Neural progenitor cell (in vitro differentiated cells): ENCODE measurements at regions not wholly inside any gene's neighbourhood (a gene's known extent, or its start where the extent isn't known, plus 50 kb on each side); places are given as distances from the start of the nearest gene placed in this dataset.
"Not testable (repeated sequence)": the region's sequence is repeated elsewhere in the genome, so short reads cannot be mapped to it uniquely, and the experiment has no call there.

Experiments
- DNase-seq: peaks from one replicate; pipeline ENCODE4 v3.0.0-alpha.2; 2016; ENCODE audit warnings: low spot score
- H2AFZ ChIP-seq: fragments of 200-600 bp; sonication (generic); replicated peaks from 2 replicates; pipeline ENCODE4 v1.6.1; 2016; ENCODE audit warnings: antibody characterized with exemption
- H3F3A ChIP-seq: fragments of 200-600 bp; sonication (generic); 2 replicates; pipeline ENCODE4 v1.6.1; 2016; ENCODE audit warnings: antibody characterized with exemption, low read depth
- H3K27ac ChIP-seq: fragments of 200-600 bp; sonication (generic); 2 replicates; pipeline ENCODE4 v1.5.1; 2016; ENCODE audit warnings: mild to moderate bottlenecking
- H3K27me3 ChIP-seq: fragments of 200-600 bp; sonication (generic); 2 replicates; pipeline ENCODE4 v1.6.1; 2016; ENCODE audit warnings: mild to moderate bottlenecking, moderate library complexity
- H3K36me3 ChIP-seq: fragments of 200-600 bp; sonication (generic); 2 replicates; pipeline ENCODE4 v1.5.1; 2016
- H3K4me1 ChIP-seq: fragments of 200-600 bp; sonication (generic); 2 replicates; pipeline ENCODE4 v1.6.1; 2016; ENCODE audit warnings: mixed run types
- H3K4me2 ChIP-seq: fragments of 200-600 bp; sonication (generic); 2 replicates; pipeline ENCODE4 v1.6.1; 2016
- H3K4me3 ChIP-seq: fragments of 200-600 bp; sonication (generic); 2 replicates; pipeline ENCODE4 v1.5.1; 2016
- H3K79me2 ChIP-seq: fragments of 200-600 bp; sonication (generic); 2 replicates; pipeline ENCODE4 v1.6.1; 2016; ENCODE audit warnings: low read depth
- H3K9ac ChIP-seq: fragments of 200-600 bp; sonication (generic); 2 replicates; pipeline ENCODE4 v1.6.1; 2016
- H3K9me3 ChIP-seq: fragments of 200-600 bp; sonication (generic); 2 replicates; pipeline ENCODE4 v1.5.1; 2016; ENCODE audit warnings: low read depth
- H4K20me1 ChIP-seq: fragments of 200-600 bp; sonication (generic); 2 replicates; pipeline ENCODE4 v1.6.1; 2016; ENCODE audit warnings: low read depth
- H3K27ac Mint-ChIP-seq: 3 replicates; pipeline ENCODE4 v1.8.0; 2021; ENCODE audit warnings: mixed read lengths
- H3K27me3 Mint-ChIP-seq: 2 replicates; pipeline ENCODE4 v1.8.0; 2022; ENCODE audit warnings: low read depth, mild to moderate bottlenecking, inconsistent platforms, moderate library complexity, mixed read lengths; ENCODE audit not compliant: insufficient read depth
- H3K36me3 Mint-ChIP-seq: 3 replicates; pipeline ENCODE4 v1.8.0; 2021; ENCODE audit warnings: mixed read lengths
- H3K4me1 Mint-ChIP-seq: 3 replicates; pipeline ENCODE4 v1.8.0; 2021; ENCODE audit warnings: mixed read lengths
- H3K4me3 Mint-ChIP-seq: 3 replicates; pipeline ENCODE4 v1.8.0; 2021; ENCODE audit warnings: mild to moderate bottlenecking, moderate library complexity, mixed read lengths
- H3K9me3 Mint-ChIP-seq: 3 replicates; pipeline ENCODE4 v1.8.0; 2020; ENCODE audit warnings: mixed read lengths
- CTCF ChIP-seq: fragments of 200-600 bp; sonication (generic); IDR thresholded peaks from 2 replicates; pipeline ENCODE4 v1.5.1; 2017; ENCODE audit warnings: antibody characterized with exemption, mild to moderate bottlenecking
- EZH2 ChIP-seq: fragments of 200-600 bp; sonication (generic); IDR thresholded peaks from 2 replicates; pipeline ENCODE4 v1.6.1; 2017; ENCODE audit warnings: antibody characterized with exemption, mild to moderate bottlenecking, moderate library complexity
- EZH2phosphoT487 ChIP-seq: fragments of 200-600 bp; sonication (generic); IDR thresholded peaks from 2 replicates; pipeline ENCODE4 v1.6.1; 2017; ENCODE audit warnings: antibody characterized with exemption

GRCh38 chr2:67329513-67329912 is 67.6 kb upstream of the ETAA1 start:
- Mint-ChIP-seq H3K9me3 (no peaks in the 10 kb centered on the region), H3K36me3 (no peaks in the 10 kb centered on the region), H3K4me1 (peaks cover 10% of the 10 kb centered on the region), H3K27me3 (peaks cover 5% of the 10 kb centered on the region), H3K4me3 (no peak overlapping the region), H3K27ac (no peak overlapping the region)
- DNase-seq = no peak
- no peaks in the 10 kb centered on the region for H3K79me2 ChIP-seq
- H3K27ac ChIP-seq = no peak overlapping the region
- TF ChIP-seq CTCF (no peak), EZH2 (no peak), EZH2phosphoT487 (no peak)
- H3K4me1 ChIP-seq = peaks cover 27% of the 10 kb centered on the region
- H3K4me2 ChIP-seq = no peak overlapping the region
- no peaks in the 10 kb centered on the region for H3K9me3 ChIP-seq
- peaks cover 35% of the 10 kb centered on the region for H3K27me3 ChIP-seq
- H3F3A ChIP-seq = peaks cover 4% of the 10 kb centered on the region
- H2AFZ ChIP-seq = no peak overlapping the region
- H4K20me1 ChIP-seq = no peaks in the 10 kb centered on the region
- no peaks in the 10 kb centered on the region for H3K36me3 ChIP-seq
- H3K9ac ChIP-seq = no peak overlapping the region
- no peak overlapping the region for H3K4me3 ChIP-seq

GRCh38 chr2:67329951-67330350 is 67.2 kb upstream of the ETAA1 start:
- Histone ChIP-seq H3K4me1 (peaks cover 27% of the 10 kb centered on the region), H3K36me3 (no peaks in the 10 kb centered on the region), H3F3A (peaks cover 4% of the 10 kb centered on the region), H3K4me2 (no peak overlapping the region), H3K4me3 (no peak overlapping the region), H3K27me3 (peaks cover 38% of the 10 kb centered on the region), H3K9ac (no peak overlapping the region), H3K9me3 (no peaks in the 10 kb centered on the region), H4K20me1 (no peaks in the 10 kb centered on the region), H2AFZ (no peak overlapping the region), H3K79me2 (no peaks in the 10 kb centered on the region), H3K27ac (no peak overlapping the region)
- DNase-seq = no peak
- no peak overlapping the region for H3K4me3 Mint-ChIP-seq
- peaks cover 5% of the 10 kb centered on the region for H3K27me3 Mint-ChIP-seq
- no peaks in the 10 kb centered on the region for H3K36me3 Mint-ChIP-seq
- TF ChIP-seq EZH2 = no peak
- TF ChIP-seq CTCF = no peak
- TF ChIP-seq EZH2phosphoT487 = no peak
- H3K9me3 Mint-ChIP-seq = no peaks in the 10 kb centered on the region
- H3K27ac Mint-ChIP-seq = no peak overlapping the region
- H3K4me1 Mint-ChIP-seq = peaks cover 10% of the 10 kb centered on the region

- H3K9ac ChIP-seq, H4K20me1 ChIP-seq, H3K79me2 ChIP-seq: not testable (repeated sequence)
Measured at GRCh38 chr2:67331419-67332086, 65.6 kb upstream of the ETAA1 start.

GRCh38 chr2:67337903-67338302 is 59.2 kb upstream of the ETAA1 start:
- Histone ChIP-seq H3F3A (peaks cover 1% of the 10 kb centered on the region), H2AFZ (no peak overlapping the region)
- H3K27ac Mint-ChIP-seq = no peak overlapping the region

More at GRCh38 chr2:67331419-67332086, 65.6 kb upstream of the ETAA1 start:
- Histone ChIP-seq H3K27me3 (peaks cover 38% of the 10 kb centered on the region), H3K4me1 (peaks cover 27% of the 10 kb centered on the region), H3K4me2 (peak overlapping the region; percentile 42)
- H3K27ac ChIP-seq, H3K27me3 Mint-ChIP-seq, H3K36me3 Mint-ChIP-seq, H3K27ac Mint-ChIP-seq, H3K36me3 ChIP-seq, H2AFZ ChIP-seq, H3K4me1 Mint-ChIP-seq, H3K9me3 Mint-ChIP-seq, H3K9me3 ChIP-seq, H3F3A ChIP-seq, DNase-seq, H3K4me3 Mint-ChIP-seq, H3K4me3 ChIP-seq: not testable (repeated sequence)
- peak; percentile 26 for TF ChIP-seq EZH2phosphoT487

More at GRCh38 chr2:67337903-67338302, 59.2 kb upstream of the ETAA1 start:
- H3K4me1 ChIP-seq = peaks cover 4% of the 10 kb centered on the region
- no peak for DNase-seq
- Mint-ChIP-seq H3K36me3 (no peaks in the 10 kb centered on the region), H3K4me1 (no peaks in the 10 kb centered on the region), H3K27me3 (no peaks in the 10 kb centered on the region), H3K4me3 (no peak overlapping the region), H3K9me3 (no peaks in the 10 kb centered on the region)
- no peaks in the 10 kb centered on the region for H4K20me1 ChIP-seq
- no peak overlapping the region for H3K9ac ChIP-seq
- H3K9me3 ChIP-seq = no peaks in the 10 kb centered on the region
- TF ChIP-seq EZH2phosphoT487 (no peak), EZH2 (no peak), CTCF (no peak)
- no peak overlapping the region for H3K27ac ChIP-seq
- H3K4me2 ChIP-seq = no peak overlapping the region
- no peaks in the 10 kb centered on the region for H3K36me3 ChIP-seq
- peaks cover 19% of the 10 kb centered on the region for H3K27me3 ChIP-seq
- H3K4me3 ChIP-seq = no peak overlapping the region
- no peaks in the 10 kb centered on the region for H3K79me2 ChIP-seq
